ENCODE measurements at regions not wholly inside any gene's neighbourhood (a gene's known extent, or its start where the extent isn't known, plus 50 kb on each side); places are given as distances from the start of the nearest gene placed in this dataset.
A peak's percentile ranks its signal among the peaks of the same experiment; 100 is the strongest.

DNA sequence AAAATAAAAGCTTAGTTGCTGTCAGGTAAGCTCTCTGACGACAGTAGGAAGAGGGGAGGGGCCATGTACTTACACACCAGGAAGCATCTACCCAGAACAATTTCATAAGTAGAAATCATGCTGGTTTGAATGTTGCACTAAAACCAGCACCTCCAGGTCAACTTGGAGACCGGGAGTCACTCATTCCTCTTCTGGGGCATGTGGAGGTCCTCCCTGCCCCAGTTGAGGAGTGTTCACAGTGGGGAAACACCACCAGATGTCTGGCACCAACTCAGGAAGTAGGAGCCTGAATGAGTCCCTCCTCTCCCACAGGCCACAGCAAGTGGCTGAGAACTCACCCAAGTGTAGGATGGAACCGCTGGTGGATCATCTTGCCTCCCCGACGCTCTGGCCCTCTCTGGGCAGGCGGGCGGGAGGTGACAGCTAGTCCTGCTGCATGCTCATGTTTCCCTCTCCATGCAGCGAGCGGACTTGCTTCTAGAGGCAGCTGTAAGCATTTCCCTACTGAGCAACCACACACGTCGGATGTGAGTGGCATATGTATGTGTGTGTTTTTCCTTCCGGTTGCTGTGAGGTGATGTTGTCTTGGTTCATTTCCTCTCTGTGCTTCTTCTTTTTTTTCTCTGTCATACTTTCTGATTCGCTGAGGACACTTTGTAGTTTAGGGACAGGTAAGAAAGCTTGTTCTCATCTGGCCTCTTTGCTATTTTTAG lies 149.5 kb upstream of the NEDD9 start:
- no peak for DNase-seq (ENCODE audit: low read depth)
- TF ChIP-seq, protein P1, sequence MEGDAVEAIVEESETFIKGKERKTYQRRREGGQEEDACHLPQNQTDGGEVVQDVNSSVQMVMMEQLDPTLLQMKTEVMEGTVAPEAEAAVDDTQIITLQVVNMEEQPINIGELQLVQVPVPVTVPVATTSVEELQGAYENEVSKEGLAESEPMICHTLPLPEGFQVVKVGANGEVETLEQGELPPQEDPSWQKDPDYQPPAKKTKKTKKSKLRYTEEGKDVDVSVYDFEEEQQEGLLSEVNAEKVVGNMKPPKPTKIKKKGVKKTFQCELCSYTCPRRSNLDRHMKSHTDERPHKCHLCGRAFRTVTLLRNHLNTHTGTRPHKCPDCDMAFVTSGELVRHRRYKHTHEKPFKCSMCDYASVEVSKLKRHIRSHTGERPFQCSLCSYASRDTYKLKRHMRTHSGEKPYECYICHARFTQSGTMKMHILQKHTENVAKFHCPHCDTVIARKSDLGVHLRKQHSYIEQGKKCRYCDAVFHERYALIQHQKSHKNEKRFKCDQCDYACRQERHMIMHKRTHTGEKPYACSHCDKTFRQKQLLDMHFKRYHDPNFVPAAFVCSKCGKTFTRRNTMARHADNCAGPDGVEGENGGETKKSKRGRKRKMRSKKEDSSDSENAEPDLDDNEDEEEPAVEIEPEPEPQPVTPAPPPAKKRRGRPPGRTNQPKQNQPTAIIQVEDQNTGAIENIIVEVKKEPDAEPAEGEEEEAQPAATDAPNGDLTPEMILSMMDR (IDR thresholded peaks at IDR 0.05; ENCODE audit: low read depth, low read length, missing control alignments), result no peak
- in situ Hi-C loops (cut with HindIII; ENCODE audit: low sequenced_read_pairs), result no loop called here
- H3K4me3 ChIP-seq (ENCODE audit: low read depth, low read length), result no peak overlapping the region

DNA sequence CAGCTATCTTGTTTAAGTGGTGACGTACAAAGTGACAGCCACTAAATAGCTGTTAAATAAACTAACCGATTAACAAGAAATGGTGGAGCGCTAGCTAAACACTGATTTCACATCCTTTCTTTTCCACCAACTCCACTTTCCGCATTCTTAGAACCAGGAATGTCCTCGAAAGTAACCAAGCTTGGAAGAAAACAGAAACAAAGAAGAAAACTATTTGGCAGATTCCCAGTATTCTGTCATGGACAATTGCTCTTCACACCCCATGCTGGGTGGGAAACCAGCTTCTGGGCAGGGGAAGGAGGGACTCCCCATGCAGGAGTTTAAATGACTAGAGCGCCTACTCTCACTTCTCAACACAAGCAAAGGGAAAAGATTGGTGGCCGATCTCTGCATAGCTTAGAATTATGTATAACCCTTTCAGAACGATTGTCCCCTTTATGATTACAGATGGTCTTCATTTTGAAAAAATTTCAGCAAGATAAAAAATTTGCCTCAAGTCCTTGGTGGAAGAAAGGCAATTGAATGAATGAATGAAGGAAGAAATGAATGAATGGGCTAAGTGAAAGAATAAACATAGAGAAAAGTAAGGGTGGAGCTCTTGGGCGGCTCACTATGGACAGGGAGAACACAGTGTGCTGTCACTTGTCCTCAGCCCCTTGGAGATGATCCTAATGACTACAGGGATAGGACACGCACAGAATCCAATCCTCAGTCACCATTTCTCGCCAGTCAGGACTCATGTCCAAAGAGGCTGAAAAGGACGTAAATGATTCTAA lies 148.7 kb upstream of the NEDD9 start:
- in situ Hi-C loops (cut with HindIII; ENCODE audit: low sequenced_read_pairs), result no loop called here
- no peak overlapping the region for H3K4me3 ChIP-seq (ENCODE audit: low read depth, low read length)
- DNase-seq (ENCODE audit: low read depth), result peak; percentile 93
- TF ChIP-seq, protein P1 (IDR thresholded peaks at IDR 0.05; ENCODE audit: low read depth, low read length, missing control alignments), result no peak

DNA sequence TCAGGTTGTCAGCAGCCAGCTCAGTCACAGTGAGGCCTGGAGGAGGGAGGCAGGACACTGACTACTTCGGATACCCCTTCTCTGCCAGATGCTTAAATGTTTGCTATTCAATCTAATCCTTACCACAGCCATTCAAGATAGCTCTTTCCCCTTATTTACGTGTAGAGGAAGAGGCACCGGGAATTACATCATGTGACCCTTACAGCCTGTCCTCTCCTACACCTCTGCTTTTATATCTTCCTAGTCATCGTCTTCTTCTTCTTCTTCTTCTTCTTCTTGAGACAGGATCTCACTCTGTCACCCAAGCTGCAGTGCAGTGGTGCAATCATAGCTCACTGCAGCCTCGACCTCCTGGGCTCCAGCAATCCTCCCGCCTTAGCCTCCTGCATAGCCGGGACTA lies 148.1 kb upstream of the NEDD9 start:
- TF ChIP-seq, protein P1 (IDR thresholded peaks at IDR 0.05; ENCODE audit: low read depth, low read length, missing control alignments), result no peak
- no peak overlapping the region for H3K4me3 ChIP-seq (ENCODE audit: low read depth, low read length)
- in situ Hi-C loops (cut with HindIII; ENCODE audit: low sequenced_read_pairs), result no loop called here
- no peak for DNase-seq (ENCODE audit: low read depth)

- no peak overlapping the region for H3K4me3 ChIP-seq (ENCODE audit: low read depth, low read length)
- DNase-seq (ENCODE audit: low read depth), result no peak
- TF ChIP-seq, protein P1 (IDR thresholded peaks at IDR 0.05; ENCODE audit: low read depth, low read length, missing control alignments), result no peak
- in situ Hi-C loops (cut with HindIII; ENCODE audit: low sequenced_read_pairs), result no loop called here
Observed at GRCh38 chr6:11379805-11380204, 147.3 kb upstream of the NEDD9 start.

DNA sequence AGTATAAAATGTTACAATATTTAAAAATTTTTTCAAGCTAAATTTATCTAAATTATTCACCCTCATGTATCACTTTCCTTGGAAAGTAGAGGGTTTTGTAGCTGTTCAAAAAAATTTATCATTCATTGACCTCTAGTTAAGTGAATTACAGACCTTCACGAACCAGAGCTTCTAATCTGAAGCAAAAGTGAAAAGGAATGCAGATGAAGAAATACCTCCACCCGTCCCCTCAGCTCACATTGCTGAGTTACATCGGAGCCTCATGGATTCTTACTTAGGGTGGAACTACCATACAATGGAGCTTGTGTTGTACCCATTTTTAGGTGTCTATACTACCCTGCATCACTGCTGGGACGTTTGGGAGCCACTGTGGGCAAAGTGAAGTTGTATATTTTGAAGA lies 146.2 kb upstream of the NEDD9 start:
- in situ Hi-C loops (cut with HindIII; ENCODE audit: low sequenced_read_pairs), result no loop called here
- TF ChIP-seq, protein P1 (IDR thresholded peaks at IDR 0.05; ENCODE audit: low read depth, low read length, missing control alignments), result no peak
- no peak overlapping the region for H3K4me3 ChIP-seq (ENCODE audit: low read depth, low read length)

DNA sequence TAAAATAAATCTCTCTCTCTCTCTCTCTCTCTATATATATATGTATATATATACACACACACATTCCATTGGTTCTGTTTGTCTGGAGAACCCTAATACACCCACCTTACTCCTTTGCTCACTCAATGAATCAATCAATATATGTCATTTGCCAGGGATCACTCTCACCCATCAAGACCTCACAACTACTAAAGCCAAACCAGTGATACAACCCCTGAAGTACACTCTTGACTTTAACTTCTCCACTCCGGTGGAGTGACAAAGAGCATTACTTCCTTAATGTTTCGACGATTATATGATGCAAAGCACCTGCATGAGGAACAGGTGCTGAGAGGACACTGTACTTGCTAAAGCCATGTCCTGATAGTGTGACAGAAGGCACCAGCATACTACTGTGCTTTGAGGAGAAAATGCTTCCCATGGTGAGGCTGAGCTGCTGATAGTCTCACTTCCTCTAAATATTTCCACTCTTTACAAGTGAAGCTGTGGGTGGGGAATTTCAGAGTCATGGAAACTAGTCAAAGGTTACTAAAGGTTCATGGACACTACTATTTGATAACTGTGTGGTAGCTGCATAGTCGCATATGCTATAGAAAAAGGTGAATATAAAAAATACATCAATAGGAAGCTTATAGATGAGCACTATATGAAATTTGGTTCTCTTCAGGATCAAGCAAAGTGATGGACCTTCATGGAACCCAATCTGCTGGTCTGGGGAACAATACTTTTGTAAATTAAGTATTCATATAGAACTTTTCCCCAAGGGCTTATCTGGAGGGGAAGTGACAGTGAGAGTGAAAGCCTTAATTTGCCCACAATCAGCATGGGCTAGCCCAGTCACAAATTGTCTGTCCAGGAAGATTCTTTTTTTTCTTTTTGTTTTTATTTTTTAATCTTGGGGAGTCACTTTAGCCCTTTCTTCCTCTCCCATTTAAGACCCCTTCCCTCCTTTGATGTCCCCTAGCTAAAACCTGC lies 141.9 kb upstream of the NEDD9 start:
- no peak overlapping the region for H3K4me3 ChIP-seq (ENCODE audit: low read depth, low read length)
- DNase-seq (ENCODE audit: low read depth), result no peak
- TF ChIP-seq, protein P1 (IDR thresholded peaks at IDR 0.05; ENCODE audit: low read depth, low read length, missing control alignments), result no peak
- in situ Hi-C loops (cut with HindIII; ENCODE audit: low sequenced_read_pairs), result no loop called here

More for the DNA sequence above, 146.2 kb upstream of the NEDD9 start:
- DNase-seq (ENCODE audit: low read depth), result no peak

Data from astrocyte of the cerebellum (primary cell).